ENCODE measurements at regions not wholly inside any gene's neighbourhood (a gene's known extent, or its start where the extent isn't known, plus 50 kb on each side); places are given as distances from the start of the nearest gene placed in this dataset.

- TF ChIP-seq CTCF (IDR thresholded peaks at IDR 0.05; ENCODE audit: low read depth, low read length) (no peak), POLR2A (IDR thresholded peaks at IDR 0.05; ENCODE audit: extremely low read depth, insufficient read length) (no peak), MYC (IDR thresholded peaks at IDR 0.05; ENCODE audit: low read depth, low read length) (no peak)
- TF ChIP-seq, protein P1, sequence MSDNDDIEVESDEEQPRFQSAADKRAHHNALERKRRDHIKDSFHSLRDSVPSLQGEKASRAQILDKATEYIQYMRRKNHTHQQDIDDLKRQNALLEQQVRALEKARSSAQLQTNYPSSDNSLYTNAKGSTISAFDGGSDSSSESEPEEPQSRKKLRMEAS (IDR thresholded peaks at IDR 0.05; ENCODE audit: low read depth, low read length), result no peak
These were observed 335.6 kb downstream of the TMEM121 start for GRCh38 chr14:105861985-105862465.

Measured in NB4 (cell line).